Fibroblast of pulmonary artery (primary cell): ENCODE measurements at regions not wholly inside any gene's neighbourhood (a gene's known extent, or its start where the extent isn't known, plus 50 kb on each side); places are given as distances from the start of the nearest gene placed in this dataset.
"Not testable (repeated sequence)": the region's sequence is repeated elsewhere in the genome, so short reads cannot be mapped to it uniquely, and the experiment has no call there.

Experiments
- DNase-seq: peaks from one replicate; pipeline ENCODE4 v3.0.0-alpha.2; 2010; ENCODE audit warnings: low read depth
- H3K4me3 ChIP-seq: replicated peaks from 2 replicates; pipeline ENCODE4 v1.5.1; 2011; ENCODE audit warnings: low read depth, mild to moderate bottlenecking, control low read depth, low read length, moderate library complexity
- CTCF ChIP-seq: IDR thresholded peaks from 2 replicates; pipeline ENCODE4 v1.5.1; 2011; ENCODE audit warnings: mild to moderate bottlenecking, control low read depth, low read length, inconsistent platforms; ENCODE audit errors: missing control alignments

- DNase-seq = no peak
- TF ChIP-seq CTCF = no peak
- H3K4me3 ChIP-seq = no peak overlapping the region
These were observed 255.6 kb downstream of the ASMT start for GRCh38 chrX:1870421-1870820.

GRCh38 chrX:1871887-1872286, 257.0 kb downstream of the ASMT start:
- no peak for DNase-seq
- TF ChIP-seq CTCF = no peak
- no peak overlapping the region for H3K4me3 ChIP-seq

GRCh38 chrX:1873671-1874070, 258.8 kb downstream of the ASMT start:
- H3K4me3 ChIP-seq = no peak overlapping the region
- no peak for DNase-seq
- no peak for TF ChIP-seq CTCF

- no peak for DNase-seq
These were observed 259.6 kb downstream of the ASMT start for GRCh38 chrX:1874416-1874815.

GRCh38 chrX:1874899-1875298, 260.0 kb downstream of the ASMT start:
- no peak overlapping the region for H3K4me3 ChIP-seq
- DNase-seq = no peak
- no peak for TF ChIP-seq CTCF

More at GRCh38 chrX:1874416-1874815, 259.6 kb downstream of the ASMT start:
- TF ChIP-seq CTCF = no peak
- H3K4me3 ChIP-seq = no peak overlapping the region

- TF ChIP-seq CTCF = no peak
- H3K4me3 ChIP-seq = no peak overlapping the region
- no peak for DNase-seq
These were observed 261.2 kb downstream of the ASMT start for GRCh38 chrX:1876041-1876440.

- no peak overlapping the region for H3K4me3 ChIP-seq
- TF ChIP-seq CTCF = no peak
- DNase-seq = no peak
These were observed 262.9 kb downstream of the ASMT start for GRCh38 chrX:1877780-1878179.

- not testable (repeated sequence) for H3K4me3 ChIP-seq, DNase-seq
These were observed 266.3 kb downstream of the ASMT start for GRCh38 chrX:1880884-1881817.
